Putamen (tissue), 1 donor: ENCODE measurements at regions not wholly inside any gene's neighbourhood (a gene's known extent, or its start where the extent isn't known, plus 50 kb on each side); places are given as distances from the start of the nearest gene placed in this dataset.

Experiments
- DNase-seq: peaks from one replicate; pipeline ENCODE4 v3.0.0-alpha.2; 2016; ENCODE audit warnings: low spot score

DNA sequence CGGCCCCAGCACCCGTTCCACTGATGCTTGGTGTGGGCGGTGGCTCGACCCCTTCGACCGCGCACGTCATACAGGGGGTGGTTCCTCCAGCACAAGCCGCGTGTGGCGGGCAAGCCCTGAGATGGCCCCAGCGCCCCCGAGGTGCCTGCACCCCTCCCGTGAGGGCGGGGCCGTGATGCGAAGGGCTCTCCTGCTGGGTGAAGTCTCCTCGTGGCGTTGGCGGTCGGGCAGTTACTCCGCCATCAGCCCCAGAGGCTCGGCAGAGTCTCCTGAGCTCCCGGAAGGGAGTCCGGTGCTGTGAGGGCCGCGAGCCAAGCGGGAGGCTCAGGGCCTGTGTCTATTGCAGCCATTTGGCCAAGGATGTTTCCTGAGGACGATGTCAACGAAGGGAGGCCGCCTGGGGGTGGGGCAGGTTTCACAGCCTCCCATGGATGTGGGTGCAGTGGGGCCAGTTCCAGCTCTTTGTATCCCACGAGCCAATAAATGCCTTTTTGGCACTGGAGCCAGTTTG, 78.1 kb upstream of the GALNT9 start:
- DNase-seq, result no peak

DNA sequence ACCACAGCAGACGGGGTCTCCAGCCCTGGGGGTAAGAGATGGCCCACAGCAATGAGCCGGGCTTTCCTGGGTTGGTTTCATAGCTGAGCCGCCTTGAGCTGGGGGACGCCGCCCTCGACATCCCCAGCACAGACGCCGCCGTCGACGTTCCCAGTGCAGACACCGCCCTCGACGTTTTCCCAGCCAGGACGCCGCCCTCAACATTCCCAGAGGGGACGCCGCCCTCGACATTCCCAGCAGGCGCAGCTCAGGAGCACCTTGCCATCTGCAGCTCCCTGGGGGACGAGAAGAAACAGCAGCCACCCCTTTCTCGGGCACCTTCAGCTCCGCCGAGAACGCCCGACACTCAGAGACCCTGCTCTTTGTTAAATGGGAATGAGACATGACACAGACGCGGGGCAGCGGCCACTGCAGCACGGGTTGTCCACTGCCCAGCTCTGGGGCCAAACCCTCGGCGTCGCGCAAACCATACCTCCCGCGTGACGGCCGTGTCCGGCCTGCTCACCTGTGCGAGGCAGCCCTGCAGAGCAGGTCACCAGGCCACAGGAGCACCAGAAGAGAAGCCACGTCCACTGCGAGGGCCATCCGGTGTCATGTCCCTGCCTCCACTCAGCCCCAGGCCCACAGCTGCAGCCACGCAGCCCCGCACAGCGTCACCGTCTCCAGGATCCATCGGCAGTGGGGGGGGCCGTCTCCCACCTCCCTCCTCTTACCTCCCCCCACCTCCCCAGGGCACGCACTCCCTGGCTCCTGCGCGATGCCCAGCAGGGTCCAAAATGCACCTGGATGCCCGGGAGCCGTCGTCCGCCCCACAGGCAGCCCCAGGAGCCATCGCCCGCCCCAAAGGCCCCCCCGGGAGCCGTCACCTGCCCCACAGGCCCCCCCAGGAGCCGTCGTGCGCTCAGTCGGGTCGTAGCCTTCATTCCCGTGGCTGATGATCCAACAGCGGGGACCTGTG, 77.4 kb upstream of the GALNT9 start:
- DNase-seq, result no peak

DNA sequence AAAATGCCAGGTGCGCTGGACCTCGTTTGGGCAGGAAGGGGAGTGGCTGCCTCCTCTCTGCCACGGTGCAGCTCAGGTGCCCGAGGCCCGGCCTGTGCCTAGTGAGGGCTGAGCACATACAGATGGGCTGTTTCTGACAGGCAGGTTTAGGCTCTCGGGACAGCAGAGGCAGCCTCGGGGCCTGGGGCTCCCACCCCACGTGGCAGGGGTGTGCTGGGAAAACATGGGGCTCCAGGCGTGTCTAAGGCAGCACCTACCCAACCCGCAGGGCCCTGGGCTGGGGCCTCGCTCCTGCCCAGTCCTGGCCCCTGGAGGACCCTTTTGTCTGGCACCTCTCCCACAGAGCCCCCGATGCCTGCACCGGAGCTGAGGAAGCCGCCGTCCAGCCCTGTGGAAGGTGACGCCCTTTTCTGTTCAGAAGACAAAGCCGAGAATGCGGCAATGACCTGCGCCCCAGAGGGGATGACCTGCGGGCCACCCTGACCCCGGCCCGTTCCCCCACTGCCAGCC, 76.4 kb upstream of the GALNT9 start:
- no peak for DNase-seq

DNA sequence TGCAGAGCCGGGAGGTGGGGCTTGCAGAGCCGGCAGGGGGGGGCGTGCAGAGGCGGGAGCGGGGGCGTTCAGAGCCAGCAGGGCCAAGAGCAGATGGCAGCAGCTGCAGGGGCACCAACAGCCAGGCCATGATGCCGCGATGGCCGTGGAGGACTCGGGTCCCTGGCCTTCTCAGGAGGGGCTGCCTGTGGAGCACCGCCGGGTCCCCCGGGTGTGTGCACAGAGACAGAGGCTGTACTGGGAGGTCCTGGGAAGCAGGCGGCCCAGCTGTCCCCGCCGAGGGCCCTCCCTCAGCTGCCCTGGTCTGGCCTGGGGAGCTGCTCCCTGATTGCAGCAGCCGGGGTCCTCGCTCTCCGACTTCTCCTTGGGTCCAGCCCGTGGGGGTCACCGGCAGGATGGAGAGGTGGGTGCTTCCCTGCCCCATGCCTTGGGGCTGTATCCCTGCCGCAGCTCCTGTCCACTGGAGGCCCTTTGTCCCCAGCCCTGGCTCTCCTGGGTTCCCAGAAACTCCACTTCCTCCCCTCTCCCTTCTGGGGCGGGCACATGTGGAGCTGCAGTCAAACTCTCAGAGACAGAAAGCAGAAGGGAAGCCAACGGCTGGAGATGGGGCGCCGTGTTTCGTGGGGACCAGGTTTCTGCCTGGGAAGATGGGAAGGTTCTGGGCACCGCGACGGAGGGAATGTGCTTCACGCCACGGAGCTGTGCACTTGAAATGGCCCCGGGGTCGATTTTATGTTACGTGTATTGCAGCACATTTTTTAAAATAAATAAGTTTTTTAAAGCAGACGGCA, 75.8 kb upstream of the GALNT9 start:
- DNase-seq, result no peak

DNA sequence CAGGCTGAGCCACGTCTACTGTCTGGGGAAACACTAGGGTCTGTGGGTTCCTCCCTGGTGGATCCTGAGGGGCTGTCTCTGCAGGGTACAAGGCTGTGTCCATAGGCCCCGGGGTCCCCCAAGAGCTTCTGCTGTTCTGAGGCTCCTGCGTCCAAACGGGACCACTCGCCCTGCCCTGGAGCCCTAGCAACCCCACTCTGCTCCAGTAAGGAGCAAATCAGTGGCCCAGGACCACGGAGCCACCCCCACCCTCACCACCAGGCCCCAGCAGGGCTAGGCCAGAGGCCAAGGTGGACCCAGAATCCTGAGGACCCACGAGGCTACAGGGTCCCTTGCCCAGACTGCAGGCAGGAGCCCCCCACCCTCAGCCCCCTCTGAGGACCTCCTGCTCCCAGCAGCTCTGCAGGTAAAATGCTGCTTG, 75.1 kb upstream of the GALNT9 start:
- no peak for DNase-seq

DNA sequence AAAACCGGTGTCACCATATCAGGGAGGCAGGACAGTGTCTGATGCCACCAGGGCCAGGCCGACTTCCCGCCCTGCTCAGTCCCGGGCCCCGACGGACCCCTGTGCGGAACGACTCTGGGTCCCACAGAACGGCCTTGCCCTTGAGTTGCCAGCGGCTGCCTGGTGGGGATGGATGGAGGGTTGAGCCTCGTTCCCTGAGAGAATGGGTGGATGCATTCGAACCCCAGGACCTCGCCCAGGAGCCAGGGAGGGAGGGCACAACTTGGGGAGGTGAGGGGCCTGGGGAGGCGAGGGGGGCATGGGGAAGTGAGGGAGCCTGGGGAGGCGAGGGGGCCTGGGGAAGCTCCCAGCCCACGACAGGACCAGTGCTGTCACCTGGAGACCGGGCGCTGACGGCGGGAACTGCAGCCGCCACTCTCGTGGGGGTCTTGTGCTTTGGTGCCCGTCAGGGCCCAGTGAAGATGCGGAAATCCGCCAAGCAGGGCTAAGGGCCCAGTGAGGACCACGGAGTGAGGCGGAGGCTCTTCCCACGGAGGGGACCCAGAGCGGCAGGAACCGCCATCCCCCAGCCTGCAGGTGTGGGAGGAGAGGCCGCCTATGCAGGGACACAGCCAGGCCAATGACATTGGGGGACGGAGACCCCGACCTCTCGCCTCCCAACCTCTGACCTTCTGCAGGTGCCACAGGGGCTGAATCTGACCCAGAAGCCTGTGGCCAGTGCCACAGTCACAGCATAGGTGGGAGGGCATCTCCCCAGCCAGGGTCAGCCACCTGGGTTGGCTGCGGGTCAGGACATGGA, 74.4 kb upstream of the GALNT9 start:
- no peak for DNase-seq

DNA sequence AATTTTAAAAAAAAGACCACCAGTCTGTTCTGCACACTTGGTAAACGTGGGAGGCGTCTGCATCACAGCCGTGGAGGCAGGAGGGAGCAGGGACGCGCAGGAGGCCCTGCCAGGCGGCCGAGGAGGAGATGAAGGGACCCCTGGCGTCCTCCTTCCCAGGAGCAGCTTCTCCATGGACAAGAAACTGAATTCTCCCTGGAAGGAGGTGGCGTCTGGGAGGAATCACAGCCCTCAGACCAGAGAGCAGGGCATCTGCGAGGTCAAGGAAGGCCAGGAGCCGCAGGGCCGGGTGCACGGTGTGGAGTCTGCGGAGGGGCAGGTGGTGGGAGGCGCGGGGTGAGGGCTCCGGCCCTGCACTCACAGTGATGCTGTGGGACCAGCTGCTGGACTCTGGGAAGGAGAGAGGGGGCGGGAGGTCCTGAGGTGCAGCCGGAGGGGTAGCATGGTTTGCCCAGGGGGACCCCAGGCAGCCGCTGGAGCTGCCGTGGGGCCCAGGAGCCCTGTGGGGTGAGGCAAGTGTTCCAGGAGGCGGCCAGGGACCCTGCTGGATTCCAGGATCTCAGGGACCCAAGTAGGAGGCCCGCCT, 73.5 kb upstream of the GALNT9 start:
- DNase-seq, result no peak

DNA sequence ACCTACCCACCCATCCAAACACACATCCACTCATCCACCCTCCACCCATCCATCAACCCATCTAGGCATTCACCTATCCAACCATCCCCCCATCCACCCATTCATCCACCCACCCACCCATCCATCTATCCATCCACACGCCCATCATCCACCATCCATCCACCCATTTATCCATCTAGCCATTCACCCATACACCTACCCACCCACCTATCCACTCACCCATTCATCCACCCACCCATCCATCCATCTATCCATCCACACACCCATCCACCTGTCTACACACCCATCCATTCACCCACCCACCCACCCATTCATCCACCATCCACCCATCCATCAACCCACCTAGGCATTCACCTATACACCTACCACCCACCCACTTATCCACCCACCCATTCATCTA, 72.6 kb upstream of the GALNT9 start:
- DNase-seq, result no peak

DNA sequence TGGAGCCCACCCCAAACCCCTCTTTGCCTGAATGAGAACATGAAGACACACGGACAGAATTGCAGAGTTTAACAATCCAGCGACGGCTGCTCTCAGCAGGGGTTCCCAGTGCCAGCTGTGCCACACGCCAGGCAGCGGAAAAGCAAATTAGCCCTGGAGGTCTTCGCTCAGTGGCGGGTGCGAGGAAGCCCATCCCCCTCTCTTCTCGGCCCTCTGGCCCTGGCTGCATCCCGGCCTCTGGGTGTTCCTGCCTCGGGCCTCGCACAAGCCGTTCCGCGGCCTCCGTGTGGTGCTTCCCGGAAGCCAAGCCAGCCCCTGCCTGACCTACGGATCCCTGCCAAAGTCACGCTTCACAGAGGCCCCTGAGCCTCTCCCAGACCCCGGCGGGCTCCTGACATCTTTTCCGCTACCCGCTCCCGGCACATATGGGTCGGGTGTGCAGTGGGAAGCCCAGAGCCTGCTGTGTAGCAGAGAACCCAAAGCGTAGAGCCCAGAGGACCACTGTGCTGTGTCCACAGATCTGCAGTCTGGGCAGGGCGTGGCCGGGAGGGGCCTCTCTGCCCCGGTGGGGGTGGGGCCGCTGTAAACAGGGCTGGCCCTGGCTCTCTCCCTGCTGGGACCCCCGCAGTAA, 70.7 kb upstream of the GALNT9 start:
- DNase-seq, result no peak

DNA sequence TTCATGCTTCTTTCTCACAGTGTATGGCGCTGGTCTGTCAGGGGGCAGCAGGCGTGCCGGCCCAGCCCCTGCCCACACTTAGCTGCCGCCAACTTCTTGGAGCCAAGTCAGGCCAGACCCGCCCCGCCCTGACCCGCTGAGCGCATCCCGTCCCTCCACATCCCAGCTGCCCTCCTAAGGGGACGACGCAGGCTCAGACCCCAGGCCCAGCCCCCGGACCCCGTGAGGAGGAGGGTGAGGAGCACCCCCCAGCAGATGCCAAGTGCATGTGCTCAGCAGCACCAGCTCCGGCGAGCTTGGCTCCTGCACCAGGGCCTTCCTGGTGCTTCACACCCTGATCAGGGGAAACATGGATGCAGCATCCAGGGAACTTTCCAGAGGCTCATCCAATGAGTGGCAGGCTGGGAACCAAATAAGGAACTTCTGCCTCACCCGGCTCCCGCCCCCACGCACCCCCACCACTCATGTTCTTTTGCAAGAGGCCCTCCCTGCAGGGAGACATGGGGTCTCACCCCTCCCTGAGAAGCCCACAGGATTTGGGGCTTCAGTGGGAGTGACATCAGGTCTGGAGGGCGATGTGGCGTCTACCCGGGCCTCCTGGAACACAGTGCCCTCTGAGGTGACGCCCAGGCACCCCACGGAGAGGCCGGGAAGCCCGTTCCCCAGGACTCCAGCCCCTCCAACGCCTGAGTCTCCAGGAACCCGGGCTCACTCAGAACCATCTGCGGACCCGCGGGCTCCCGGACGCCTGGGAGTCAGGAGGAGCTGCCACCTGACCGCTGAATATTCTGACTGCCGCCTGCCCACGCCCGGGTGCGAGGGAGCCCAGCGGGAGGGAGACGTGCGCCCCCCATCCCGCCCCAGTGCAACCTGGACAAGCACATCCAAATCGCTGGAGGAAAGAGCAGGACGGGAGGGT, 70.0 kb upstream of the GALNT9 start:
- DNase-seq, result no peak

DNA sequence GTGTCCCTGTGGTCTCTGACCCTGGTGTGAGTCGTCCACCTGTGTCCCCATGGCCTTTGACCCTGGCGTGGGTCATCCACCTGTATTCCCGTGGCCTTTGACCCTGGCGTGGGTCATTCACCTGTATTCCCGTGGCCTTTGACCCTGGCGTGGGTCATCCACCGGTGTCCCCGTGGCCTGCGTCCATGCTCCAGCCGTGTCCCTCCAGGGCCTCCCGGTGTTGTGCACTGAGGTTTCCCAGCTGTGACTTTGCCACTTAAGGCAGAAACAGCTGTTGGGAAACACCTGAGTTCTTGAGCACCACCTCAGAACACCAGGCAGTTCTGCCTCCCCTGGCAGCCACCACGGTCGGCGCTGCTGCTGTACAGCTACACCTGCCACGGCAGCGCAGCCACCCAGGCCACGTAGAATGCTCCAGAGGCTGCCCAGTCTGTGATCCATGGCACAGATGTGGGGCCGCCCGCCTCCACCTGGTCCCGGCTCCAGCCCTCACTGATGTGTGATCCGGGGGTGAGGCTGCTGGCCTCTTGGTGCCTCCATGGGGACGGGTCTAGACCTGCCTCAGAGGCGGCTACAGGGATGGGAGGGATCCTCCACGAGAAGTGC, 69.1 kb upstream of the GALNT9 start:
- DNase-seq, result no peak

DNA sequence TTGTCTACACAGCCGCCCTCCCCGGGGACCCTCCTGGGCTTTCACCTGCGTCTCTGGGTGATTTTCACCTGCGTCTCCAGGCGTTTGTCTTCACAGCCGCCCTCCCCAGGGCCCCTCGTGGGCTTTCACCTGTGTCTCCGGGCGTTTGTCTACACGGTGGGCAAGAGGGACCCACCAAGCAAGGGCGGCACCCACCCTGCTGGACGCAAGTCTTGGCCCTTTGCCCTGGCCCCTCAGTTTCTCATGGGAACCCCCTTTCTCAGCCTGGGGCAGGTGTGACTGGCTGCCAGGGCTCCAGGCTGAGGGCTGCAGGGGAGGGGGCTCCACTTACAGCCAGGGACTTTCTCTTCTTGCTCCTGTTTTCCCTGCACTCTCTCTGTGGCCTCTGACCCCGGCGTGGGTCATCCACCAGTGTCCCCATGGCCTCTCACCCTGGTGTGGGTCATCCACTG, 68.6 kb upstream of the GALNT9 start:
- DNase-seq, result no peak

DNA sequence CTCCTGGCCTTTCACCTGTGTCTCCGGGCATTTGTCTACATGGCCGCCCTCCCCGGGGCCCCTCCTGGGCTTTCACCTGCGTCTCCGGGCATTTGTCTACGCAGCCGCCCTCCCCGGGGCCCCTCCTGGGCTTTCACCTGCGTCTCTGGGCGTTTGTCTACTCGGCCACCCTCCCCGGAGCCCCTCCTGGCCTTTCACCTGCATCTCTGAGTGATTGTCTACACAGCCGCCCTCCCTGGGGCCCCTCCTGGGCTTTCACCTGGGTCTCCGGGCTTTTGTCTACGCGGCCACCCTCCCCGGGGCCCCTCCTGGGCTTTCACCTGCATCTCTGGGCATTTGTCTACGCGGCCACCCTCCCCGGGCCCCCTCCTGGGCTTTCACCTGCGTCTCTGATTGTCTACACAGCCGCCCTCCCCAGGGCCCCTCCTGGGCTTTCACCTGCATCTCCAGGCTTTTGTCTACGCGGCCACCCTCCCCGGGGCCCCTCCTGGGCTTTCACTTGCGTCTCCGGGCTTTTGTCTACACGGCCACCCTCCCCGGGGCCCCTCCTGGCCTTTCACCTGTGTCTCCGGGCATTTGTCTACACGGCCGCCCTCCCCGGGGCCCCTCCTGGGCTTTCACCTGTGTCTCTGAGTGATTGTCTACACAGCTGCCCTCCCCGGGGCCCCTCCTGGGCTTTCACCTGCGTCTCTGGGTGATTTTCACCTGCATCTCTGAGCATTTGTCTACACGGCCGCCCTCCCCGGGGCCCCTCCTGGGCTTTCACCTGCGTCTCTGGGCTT, 68.0 kb upstream of the GALNT9 start:
- DNase-seq, result no peak

DNA sequence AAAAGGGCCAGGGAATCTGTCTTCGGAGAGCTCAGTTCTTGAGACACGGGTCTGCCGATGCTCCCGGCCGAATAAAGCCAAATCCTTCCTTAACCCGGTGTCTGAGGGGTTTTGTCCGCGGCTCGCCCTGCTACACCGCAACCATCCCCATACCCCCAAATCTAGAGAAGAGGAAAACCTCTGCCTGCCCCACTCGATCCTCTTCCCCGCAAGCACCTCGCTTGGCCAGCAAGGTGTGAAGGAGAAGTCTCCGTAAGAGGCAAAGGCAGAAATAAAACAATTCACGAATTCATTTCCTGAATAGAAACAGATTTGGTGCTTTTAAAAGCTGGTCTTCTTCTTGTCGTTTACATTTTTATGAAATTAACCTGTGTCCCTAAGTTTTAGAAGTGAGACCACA, 67.3 kb upstream of the GALNT9 start:
- DNase-seq, result no peak

DNA sequence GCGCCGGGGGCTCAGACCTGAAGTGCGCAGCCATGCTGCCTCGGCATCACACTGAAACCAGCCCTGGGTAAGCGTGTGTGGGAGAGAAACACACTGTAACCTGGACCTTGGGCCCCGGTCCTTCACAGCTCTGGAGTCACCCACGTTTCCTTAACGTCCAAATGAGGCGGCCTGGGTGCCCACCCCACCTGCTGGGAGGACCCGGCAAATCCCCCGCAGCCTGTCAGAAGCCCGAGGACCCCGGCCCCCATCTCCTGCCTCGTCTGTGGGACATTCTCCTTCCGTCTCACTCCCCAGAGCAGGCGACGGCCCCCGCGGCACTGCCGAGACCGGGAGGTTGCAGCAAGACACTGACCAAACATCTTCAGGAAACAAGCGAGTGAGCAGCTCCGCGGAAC, 66.5 kb upstream of the GALNT9 start:
- DNase-seq, result no peak

DNA sequence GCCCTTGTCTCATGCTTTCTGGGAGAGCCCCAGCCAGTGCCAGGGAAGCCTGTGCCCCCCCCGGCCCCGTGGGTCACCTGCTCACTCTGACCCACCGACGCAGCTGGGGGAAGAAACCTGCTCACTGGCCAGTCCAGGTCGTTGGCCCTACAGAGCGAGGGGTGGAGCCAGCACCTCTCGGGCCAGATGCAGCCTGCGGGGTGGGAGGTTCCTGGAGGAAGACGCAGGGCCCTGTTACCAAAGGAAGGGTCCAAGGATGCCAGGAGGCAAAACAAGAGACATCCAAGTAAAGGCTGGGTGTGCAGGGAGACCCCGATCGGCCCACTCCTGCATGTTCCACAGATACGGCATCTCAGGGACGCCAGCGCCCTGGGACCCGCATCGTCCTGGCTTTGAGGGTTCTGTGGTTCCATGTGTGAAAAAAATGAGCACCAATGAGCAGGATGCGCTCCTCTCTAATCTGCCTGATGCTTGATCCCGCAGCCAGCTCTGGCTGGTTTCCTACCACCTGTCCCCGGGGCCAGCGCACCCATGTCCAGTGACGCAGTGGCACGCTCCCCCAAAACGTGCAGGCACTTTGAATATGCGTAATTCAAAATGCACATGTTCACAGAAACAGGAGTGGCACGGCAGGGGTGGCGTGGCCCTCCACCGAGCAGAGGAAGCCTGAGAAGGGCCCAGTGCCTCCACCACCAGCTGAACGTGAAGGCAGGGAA, 66.0 kb upstream of the GALNT9 start:
- no peak for DNase-seq

DNA sequence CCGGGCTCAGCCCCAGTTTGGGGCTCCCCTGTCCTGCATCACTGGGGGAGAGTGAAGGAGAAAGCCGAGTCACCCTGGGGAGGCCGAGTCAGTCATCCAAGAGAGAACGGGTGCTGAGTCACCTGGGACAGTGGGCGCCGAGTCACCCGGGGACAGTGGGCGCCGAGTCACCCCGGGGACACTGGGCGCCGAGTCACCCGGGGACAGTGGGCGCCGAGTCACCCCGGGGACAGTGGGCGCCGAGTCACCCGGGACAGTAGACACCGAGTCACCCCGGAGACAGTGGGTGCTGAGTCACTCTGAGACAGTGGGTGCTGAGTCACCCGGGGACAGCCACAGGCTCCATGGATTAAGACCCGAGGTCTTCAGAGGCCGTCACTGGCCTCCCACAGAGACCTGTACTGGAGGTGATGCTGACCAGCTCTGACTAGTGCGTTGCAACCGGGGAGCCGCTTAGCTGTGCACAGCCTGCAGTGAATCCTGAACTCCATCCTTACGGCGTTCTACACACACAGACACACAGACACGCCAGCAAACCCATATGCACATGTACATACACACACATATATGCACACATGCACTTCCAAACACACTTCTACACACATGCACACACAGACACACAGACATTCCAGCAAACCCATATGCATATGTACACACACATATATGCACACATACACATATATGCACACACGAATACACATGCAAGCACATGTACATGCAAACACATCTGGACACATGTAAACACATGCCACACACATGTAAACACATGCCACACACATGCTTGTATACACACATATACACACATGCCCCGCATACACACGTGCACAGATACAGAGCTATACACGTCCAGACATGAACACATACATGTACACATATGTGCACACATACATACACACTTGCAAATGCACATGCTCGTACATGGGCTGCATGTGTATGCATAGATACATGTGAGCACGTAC, 64.9 kb upstream of the GALNT9 start:
- no peak for DNase-seq
